ENCODE measurements at regions not wholly inside any gene's neighbourhood (a gene's known extent, or its start where the extent isn't known, plus 50 kb on each side); places are given as distances from the start of the nearest gene placed in this dataset.

DNA sequence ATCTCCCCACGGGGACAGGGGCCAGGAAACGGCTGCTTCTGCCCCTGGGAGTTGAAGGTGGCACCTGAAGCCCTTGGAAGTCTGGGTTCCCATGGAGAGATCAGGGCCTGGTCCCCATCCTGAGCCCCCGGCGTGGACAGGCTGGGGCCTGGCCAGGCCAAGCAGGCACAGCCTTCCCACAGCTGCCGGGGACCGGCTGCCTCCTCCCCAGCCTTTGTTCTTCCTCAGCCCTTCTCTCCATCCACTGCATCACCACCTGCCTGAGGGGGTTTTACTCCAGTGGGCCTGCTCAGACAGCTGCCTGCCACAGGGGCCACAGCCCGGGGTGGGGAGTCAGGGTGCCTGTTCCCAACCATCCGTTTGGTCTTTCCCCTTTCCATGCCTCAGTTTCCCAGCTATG lies 187.7 kb downstream of the INHBB start:
- H3K36me3 Mint-ChIP-seq (ENCODE audit: insufficient read depth, unreplicated experiment) = no peaks in the 10 kb centered on the region
- no peaks in the 10 kb centered on the region for H3K9me3 Mint-ChIP-seq (ENCODE audit: low read depth, unreplicated experiment)
- no peak overlapping the region for H3K27ac Mint-ChIP-seq (ENCODE audit: unreplicated experiment)
- no TSS peak for BruUV-seq (replicated peaks)
- intact Hi-C loops (cut with micrococcal nuclease; ENCODE audit: unreplicated experiment) = no loop called here
- H3K4me3 Mint-ChIP-seq (ENCODE audit: low read depth, unreplicated experiment) = no peak overlapping the region
- H3K27me3 Mint-ChIP-seq (ENCODE audit: unreplicated experiment) = peaks cover 88% of the 10 kb centered on the region
- no peak for DNase-seq
- CTCF ChIA-PET = no interaction called here
- TF ChIP-seq, protein P1, sequence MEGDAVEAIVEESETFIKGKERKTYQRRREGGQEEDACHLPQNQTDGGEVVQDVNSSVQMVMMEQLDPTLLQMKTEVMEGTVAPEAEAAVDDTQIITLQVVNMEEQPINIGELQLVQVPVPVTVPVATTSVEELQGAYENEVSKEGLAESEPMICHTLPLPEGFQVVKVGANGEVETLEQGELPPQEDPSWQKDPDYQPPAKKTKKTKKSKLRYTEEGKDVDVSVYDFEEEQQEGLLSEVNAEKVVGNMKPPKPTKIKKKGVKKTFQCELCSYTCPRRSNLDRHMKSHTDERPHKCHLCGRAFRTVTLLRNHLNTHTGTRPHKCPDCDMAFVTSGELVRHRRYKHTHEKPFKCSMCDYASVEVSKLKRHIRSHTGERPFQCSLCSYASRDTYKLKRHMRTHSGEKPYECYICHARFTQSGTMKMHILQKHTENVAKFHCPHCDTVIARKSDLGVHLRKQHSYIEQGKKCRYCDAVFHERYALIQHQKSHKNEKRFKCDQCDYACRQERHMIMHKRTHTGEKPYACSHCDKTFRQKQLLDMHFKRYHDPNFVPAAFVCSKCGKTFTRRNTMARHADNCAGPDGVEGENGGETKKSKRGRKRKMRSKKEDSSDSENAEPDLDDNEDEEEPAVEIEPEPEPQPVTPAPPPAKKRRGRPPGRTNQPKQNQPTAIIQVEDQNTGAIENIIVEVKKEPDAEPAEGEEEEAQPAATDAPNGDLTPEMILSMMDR (IDR thresholded peaks at IDR 0.05; ENCODE audit: unreplicated experiment) = no peak
- no peaks in the 10 kb centered on the region for H3K4me1 Mint-ChIP-seq (ENCODE audit: low read depth, unreplicated experiment)

DNA sequence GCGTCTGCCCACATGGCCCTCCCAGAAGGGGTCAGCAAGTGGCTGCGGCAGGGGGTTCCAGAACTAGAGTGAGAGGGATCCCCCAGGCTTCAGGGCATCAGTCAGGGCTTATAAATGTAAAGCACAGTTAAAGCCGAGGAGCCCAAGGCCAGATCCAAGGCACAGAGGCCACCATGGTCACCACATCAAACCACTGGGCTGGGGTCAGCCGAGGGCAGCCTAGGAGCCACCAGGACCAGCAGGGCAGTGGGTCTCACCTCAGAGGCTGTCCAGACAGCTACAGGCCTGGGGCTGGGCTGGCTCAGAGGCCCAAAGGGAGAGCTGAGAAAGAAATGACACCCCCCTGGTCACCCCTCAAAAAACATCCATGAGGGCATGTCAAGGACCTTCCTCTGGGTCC lies 188.5 kb downstream of the INHBB start:
- H3K9me3 Mint-ChIP-seq (ENCODE audit: low read depth, unreplicated experiment) = no peaks in the 10 kb centered on the region
- intact Hi-C loops (cut with micrococcal nuclease; ENCODE audit: unreplicated experiment) = no loop called here
- no peaks in the 10 kb centered on the region for H3K36me3 Mint-ChIP-seq (ENCODE audit: insufficient read depth, unreplicated experiment)
- no peak overlapping the region for H3K4me3 Mint-ChIP-seq (ENCODE audit: low read depth, unreplicated experiment)
- peaks cover 88% of the 10 kb centered on the region for H3K27me3 Mint-ChIP-seq (ENCODE audit: unreplicated experiment)
- CTCF ChIA-PET = no interaction called here
- TF ChIP-seq, protein P1 (IDR thresholded peaks at IDR 0.05; ENCODE audit: unreplicated experiment) = no peak
- no TSS peak for BruUV-seq (replicated peaks)
- DNase-seq = no peak
- H3K4me1 Mint-ChIP-seq (ENCODE audit: low read depth, unreplicated experiment) = no peaks in the 10 kb centered on the region
- H3K27ac Mint-ChIP-seq (ENCODE audit: unreplicated experiment) = no peak overlapping the region

DNA sequence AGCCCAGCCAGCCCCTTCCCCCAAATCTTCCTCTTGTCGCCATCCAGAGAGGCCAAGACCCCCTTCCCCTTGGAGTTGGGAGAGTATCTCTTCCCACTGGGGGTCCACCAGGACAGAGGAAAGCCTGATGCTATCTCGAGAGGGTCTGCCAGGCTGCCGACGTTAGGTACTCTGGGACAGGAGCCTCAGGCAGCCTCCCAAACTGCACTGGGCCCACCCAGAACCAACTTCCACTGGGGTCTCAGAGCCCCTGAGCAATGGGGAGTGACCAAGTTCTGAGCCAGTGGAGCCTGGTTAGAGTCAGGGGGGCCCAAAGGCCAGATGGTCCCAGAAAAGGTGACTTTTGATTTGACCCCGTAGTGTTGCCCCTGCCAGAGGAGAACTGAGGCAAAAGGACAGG lies 189.1 kb downstream of the INHBB start:
- BruUV-seq (replicated peaks) = no TSS peak
- Mint-ChIP-seq H3K36me3 (ENCODE audit: insufficient read depth, unreplicated experiment) (no peaks in the 10 kb centered on the region), H3K27me3 (ENCODE audit: unreplicated experiment) (peaks cover 86% of the 10 kb centered on the region), H3K4me3 (ENCODE audit: low read depth, unreplicated experiment) (no peak overlapping the region), H3K9me3 (ENCODE audit: low read depth, unreplicated experiment) (no peaks in the 10 kb centered on the region), H3K4me1 (ENCODE audit: low read depth, unreplicated experiment) (no peaks in the 10 kb centered on the region), H3K27ac (ENCODE audit: unreplicated experiment) (no peak overlapping the region)
- TF ChIP-seq, protein P1 (IDR thresholded peaks at IDR 0.05; ENCODE audit: unreplicated experiment) = no peak
- intact Hi-C loops (cut with micrococcal nuclease; ENCODE audit: unreplicated experiment) = no loop called here
- CTCF ChIA-PET = no interaction called here
- DNase-seq = no peak

DNA sequence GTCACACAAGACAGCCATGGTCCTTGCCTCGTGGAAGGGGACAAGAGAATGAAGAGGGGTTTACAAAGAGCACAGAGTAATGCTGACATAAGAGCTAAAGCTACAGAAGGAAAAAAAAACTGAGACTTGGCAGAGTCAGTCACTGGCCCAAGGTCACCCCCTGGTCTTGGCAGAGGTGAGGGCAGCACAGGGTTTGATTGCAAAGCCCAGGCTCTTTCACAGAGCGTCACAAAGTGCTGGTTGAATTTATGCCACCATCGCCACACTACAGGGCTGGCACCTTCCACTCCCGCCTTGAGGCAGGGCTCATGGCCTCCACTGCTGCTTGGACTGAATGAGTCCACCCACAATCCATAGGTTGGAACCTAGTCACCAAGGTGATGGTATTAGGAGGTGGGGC lies 190.2 kb downstream of the INHBB start:
- peaks cover 10% of the 10 kb centered on the region for H3K4me1 Mint-ChIP-seq (ENCODE audit: low read depth, unreplicated experiment)
- no peaks in the 10 kb centered on the region for H3K9me3 Mint-ChIP-seq (ENCODE audit: low read depth, unreplicated experiment)
- H3K4me3 Mint-ChIP-seq (ENCODE audit: low read depth, unreplicated experiment) = no peak overlapping the region
- no peak for DNase-seq
- intact Hi-C loops (cut with micrococcal nuclease; ENCODE audit: unreplicated experiment) = no loop called here
- H3K27ac Mint-ChIP-seq (ENCODE audit: unreplicated experiment) = no peak overlapping the region
- TF ChIP-seq, protein P1 (IDR thresholded peaks at IDR 0.05; ENCODE audit: unreplicated experiment) = no peak
- BruUV-seq (replicated peaks) = no TSS peak
- H3K27me3 Mint-ChIP-seq (ENCODE audit: unreplicated experiment) = peaks cover 83% of the 10 kb centered on the region
- no peaks in the 10 kb centered on the region for H3K36me3 Mint-ChIP-seq (ENCODE audit: insufficient read depth, unreplicated experiment)
- CTCF ChIA-PET = no interaction called here

Measured in Calu3 (cell line).